IMR-90 (cell line): ENCODE measurements at regions not wholly inside any gene's neighbourhood (a gene's known extent, or its start where the extent isn't known, plus 50 kb on each side); places are given as distances from the start of the nearest gene placed in this dataset.

Experiments used
- ATAC-seq: fragments of 200-7000 bp; cut with Tn5 transposase; 2 replicates; pipeline ENCODE4 v1.9.1; 2020; ENCODE audit warnings: low read depth, mild to moderate bottlenecking, moderate library complexity
- BruUV-seq: library from RNA; stranded (reverse); fragments of 400-500 nt; replicated peaks from 2 replicates; lab custom pipeline; 2021; lab: Mats Ljungman, UMichigan
- CTCF ChIA-PET: fragments of 300-600 bp; formaldehyde crosslinking; extraction: SDS; loops from one replicate; lab custom pipeline; 2021; ENCODE audit warnings: antibody characterized with exemption; lab: Yijun Ruan, JAX
- POLR2A ChIA-PET: fragments of 300-600 bp; sonication (Branson Sonifier 250); formaldehyde crosslinking; loops from one replicate; lab custom pipeline; 2022; ENCODE audit warnings: antibody characterized with exemption; ENCODE audit not compliant: unreplicated experiment; lab: Charles Lee
- DNase-seq: peaks from one replicate; pipeline ENCODE4 v3.0.0; 2013
- H2AFZ ChIP-seq: replicated peaks from 2 replicates; pipeline ENCODE3; 2013; ENCODE audit warnings: low read length, mild to moderate bottlenecking; ENCODE audit not compliant: poor library complexity
- H2AK5ac ChIP-seq: 2 replicates; pipeline ENCODE4 v1.6.1; 2013; ENCODE audit warnings: low read depth, low read length, inconsistent platforms
- H2AK9ac ChIP-seq: replicated peaks from 2 replicates; pipeline ENCODE3; 2013; ENCODE audit warnings: mild to moderate bottlenecking, low read depth, low read length, moderate library complexity; ENCODE audit not compliant: poor library complexity
- H2BK120ac ChIP-seq: 2 replicates; pipeline ENCODE4 v1.6.1; 2013; ENCODE audit warnings: low read depth, low read length, inconsistent platforms
- H2BK15ac ChIP-seq: 3 replicates; pipeline ENCODE4 v1.6.1; 2013; ENCODE audit warnings: low read depth, low read length, inconsistent platforms
- H2BK20ac ChIP-seq: 2 replicates; pipeline ENCODE4 v1.6.1; 2013; ENCODE audit warnings: low read depth, mild to moderate bottlenecking, inconsistent platforms, low read length, moderate library complexity
- H2BK5ac ChIP-seq: 2 replicates; pipeline ENCODE4 v1.6.1; 2013; ENCODE audit warnings: mild to moderate bottlenecking, low read depth, low read length, inconsistent platforms; ENCODE audit not compliant: poor library complexity, severe bottlenecking
- H3K14ac ChIP-seq: replicated peaks from 2 replicates; pipeline ENCODE4 v1.6.1; 2013; ENCODE audit warnings: low read depth, low read length, inconsistent platforms
- H3K18ac ChIP-seq: 2 replicates; pipeline ENCODE4 v1.6.1; 2013; ENCODE audit warnings: low read depth, low read length, control low read depth
- H3K23ac ChIP-seq: 2 replicates; pipeline ENCODE4 v1.6.1; 2013; ENCODE audit warnings: low read depth, low read length, inconsistent platforms
- H3K27ac ChIP-seq: 2 replicates; pipeline ENCODE4 v1.5.1; 2013; ENCODE audit warnings: mild to moderate bottlenecking, control low read depth, low read length; ENCODE audit not compliant: insufficient read depth
- H3K27me3 ChIP-seq: 2 replicates; pipeline ENCODE4 v1.6.1; 2013; ENCODE audit warnings: low read length; ENCODE audit not compliant: control insufficient read depth, insufficient read depth
- H3K36me3 ChIP-seq: 2 replicates; pipeline ENCODE4 v1.6.1; 2013; ENCODE audit warnings: low read length, mixed read lengths; ENCODE audit not compliant: control insufficient read depth, insufficient read depth
- H3K4ac ChIP-seq: 2 replicates; pipeline ENCODE4 v1.6.1; 2013; ENCODE audit warnings: low read depth, low read length, inconsistent platforms
- H3K4me1 ChIP-seq: 2 replicates; pipeline ENCODE4 v1.6.1; 2013; ENCODE audit warnings: low read length, mixed read lengths; ENCODE audit not compliant: control insufficient read depth, insufficient read depth
- H3K4me2 ChIP-seq: 2 replicates; pipeline ENCODE4 v1.6.1; 2013; ENCODE audit warnings: low read depth, mild to moderate bottlenecking, control low read depth, low read length, moderate library complexity
- H3K4me3 ChIP-seq: 2 replicates; pipeline ENCODE4 v1.5.1; 2013; ENCODE audit warnings: low read depth, mild to moderate bottlenecking, control low read depth, low read length, moderate library complexity; ENCODE audit not compliant: insufficient read depth
- H3K56ac ChIP-seq: 2 replicates; pipeline ENCODE4 v1.6.1; 2013; ENCODE audit warnings: low read length, inconsistent platforms; ENCODE audit not compliant: insufficient read depth; ENCODE audit errors: extremely low read depth
- H3K79me1 ChIP-seq, 2 experiments: 2 replicates each; pipeline ENCODE4 v1.6.1; 2013; ENCODE audit warnings: low read length in 2 of 2, inconsistent platforms in 1 of 2, low read depth in 1 of 2
- H3K9ac ChIP-seq: 2 replicates; pipeline ENCODE4 v1.6.1; 2013; ENCODE audit warnings: low read depth, low read length, control low read depth
- H3K9me1 ChIP-seq: 2 replicates; pipeline ENCODE4 v1.6.1; 2013; ENCODE audit warnings: low read length, inconsistent platforms; ENCODE audit not compliant: insufficient read depth
- H3K9me3 ChIP-seq: 2 replicates; pipeline ENCODE4 v1.6.1; 2013; ENCODE audit warnings: low read length; ENCODE audit not compliant: control insufficient read depth, insufficient read depth
- H4K20me1 ChIP-seq: 2 replicates; pipeline ENCODE4 v1.6.1; 2013; ENCODE audit warnings: low read length, inconsistent platforms; ENCODE audit not compliant: insufficient read depth
- H4K5ac ChIP-seq: 2 replicates; pipeline ENCODE4 v1.6.1; 2013; ENCODE audit warnings: mild to moderate bottlenecking, low read depth, low read length, control low read depth
- H4K8ac ChIP-seq, 2 experiments: 2 replicates each; pipeline ENCODE4 v1.6.1; 2013; ENCODE audit warnings: low read depth in 2 of 2, low read length in 2 of 2, control low read depth in 1 of 2, inconsistent platforms in 1 of 2
- H4K91ac ChIP-seq: 2 replicates; pipeline ENCODE4 v1.6.1; 2013; ENCODE audit warnings: low read depth, low read length, inconsistent platforms; ENCODE audit not compliant: insufficient read depth
- BHLHE40 ChIP-seq: fragments of 150-350 bp; IDR thresholded peaks from 2 replicates; pipeline ENCODE4 v1.6.1; 2016; ENCODE audit warnings: mild to moderate bottlenecking, low read depth, low read length
- CEBPB ChIP-seq: IDR thresholded peaks from 2 replicates; pipeline ENCODE4 v1.6.1; 2012; ENCODE audit warnings: low read depth, low read length, improper control_type of control experiment
- CHD1 ChIP-seq: IDR thresholded peaks from 2 replicates; pipeline ENCODE4 v1.6.1; 2012; ENCODE audit warnings: low read depth, low read length, improper control_type of control experiment
- FOS ChIP-seq: fragments of 150-350 bp; IDR thresholded peaks from 2 replicates; pipeline ENCODE4 v1.6.1; 2016; ENCODE audit warnings: low read depth, low read length
- MAFK ChIP-seq: IDR thresholded peaks from 2 replicates; pipeline ENCODE4 v1.6.1; 2012; ENCODE audit warnings: low read depth, low read length, improper control_type of control experiment
- MAZ ChIP-seq: IDR thresholded peaks from 2 replicates; pipeline ENCODE4 v1.6.1; 2012; ENCODE audit warnings: low read depth, mild to moderate bottlenecking, low read length, improper control_type of control experiment, moderate library complexity, borderline replicate concordance
- MXI1 ChIP-seq: IDR thresholded peaks from 2 replicates; pipeline ENCODE4 v1.6.1; 2012; ENCODE audit warnings: low read depth, mild to moderate bottlenecking, low read length, moderate library complexity, borderline replicate concordance
- NFE2L2 ChIP-seq: fragments of 150-350 bp; IDR thresholded peaks from 2 replicates; pipeline ENCODE4 v1.6.1; 2016; ENCODE audit warnings: low read depth, mild to moderate bottlenecking, low read length
- POLR2A ChIP-seq: IDR thresholded peaks from 2 replicates; pipeline ENCODE4 v1.6.1; 2012; ENCODE audit warnings: mild to moderate bottlenecking, low read depth, low read length
- RAD21 ChIP-seq: IDR thresholded peaks from 2 replicates; pipeline ENCODE4 v1.6.1; 2012; ENCODE audit warnings: low read length, improper control_type of control experiment
- RCOR1 ChIP-seq: IDR thresholded peaks from 2 replicates; pipeline ENCODE4 v1.6.1; 2012; ENCODE audit warnings: mild to moderate bottlenecking, low read length, improper control_type of control experiment; ENCODE audit not compliant: insufficient replicate concordance
- RFX5 ChIP-seq: IDR thresholded peaks from 2 replicates; pipeline ENCODE4 v1.8.0; 2012; ENCODE audit warnings: low read depth, mild to moderate bottlenecking, low read length, moderate library complexity
- SMC3 ChIP-seq: fragments of 150-350 bp; IDR thresholded peaks from 2 replicates; pipeline ENCODE4 v1.6.1; 2016; ENCODE audit warnings: low read depth, mild to moderate bottlenecking, antibody characterized with exemption, low read length, moderate library complexity
- WGBS, 2 experiments: methylation state at CpG; one replicate each; pipeline versions ENCODE4 v1.1.5 to v1.1.7; 2013; ENCODE audit warnings: missing lambda C conversion rate in 2 of 2; ENCODE audit not compliant: insufficient read length in 1 of 2; ENCODE audit errors: extremely low coverage in 2 of 2; 5-methylcytosine and 5-hydroxymethylcytosine counted together
- dilution Hi-C: fragments of 300-500 bp; cut with HindIII; formaldehyde crosslinking; loops from one replicate; pipeline ENCODE4 v1.14.3; 2018; ENCODE audit warnings: low sequenced_read_pairs; ENCODE audit not compliant: unreplicated experiment
- in situ Hi-C: fragments of 300-500 bp; cut with MboI; formaldehyde crosslinking; loops from 3 replicates; pipeline ENCODE4 v1.14.3; 2019; ENCODE audit warnings: low sequenced_read_pairs, inconsistent platforms, mixed read lengths
- intact Hi-C: fragments of 100-400 bp; cut with micrococcal nuclease; formaldehyde crosslinking; loops from 2 replicates; pipeline ENCODE4 v1.10.0; 2022
- TF ChIP-seq, protein P1 (sequence below): fragments of 150-350 bp; IDR thresholded peaks from 2 replicates; pipeline ENCODE4 v1.6.1; 2016; ENCODE audit warnings: low read depth, mild to moderate bottlenecking, low read length, moderate library complexity, borderline replicate concordance
- TF ChIP-seq, protein P2 (sequence below): conservative IDR thresholded peaks from 2 replicates; pipeline ENCODE4 v1.5.1; 2012; ENCODE audit warnings: mild to moderate bottlenecking, low read depth, low read length, improper control_type of control experiment
- TF ChIP-seq, protein P3 (sequence below): fragments of 150-350 bp; IDR thresholded peaks from 2 replicates; pipeline ENCODE4 v1.6.1; 2017; ENCODE audit warnings: mild to moderate bottlenecking, antibody characterized with exemption, low read length, low read depth

DNA sequence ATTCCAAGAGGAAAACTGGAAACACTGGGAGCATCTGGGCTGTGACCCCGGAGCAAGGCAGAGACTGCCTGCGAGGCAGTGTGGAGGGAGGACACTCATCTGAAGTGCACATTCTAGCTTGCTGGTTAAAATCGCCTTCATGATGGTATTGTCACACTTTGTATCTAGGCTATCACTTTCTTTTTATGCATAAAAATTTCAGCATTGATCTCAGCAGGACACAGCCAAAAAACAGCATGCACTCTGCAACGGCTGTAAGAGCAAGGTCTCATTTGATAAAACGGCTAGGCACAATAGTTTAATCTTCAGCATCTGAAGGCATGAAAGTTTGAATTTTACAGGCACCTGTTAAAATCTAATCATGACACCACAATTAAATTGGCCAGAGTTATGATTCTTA is 110.8 kb upstream of the IRX1 start:
- no peak overlapping the region for H3K56ac ChIP-seq

More for the DNA sequence above, 110.8 kb upstream of the IRX1 start:
- Histone ChIP-seq H3K9ac (no peak overlapping the region), H4K5ac (no peak overlapping the region), H3K14ac (no peak overlapping the region), H3K4me1 (no peaks in the 10 kb centered on the region), H3K79me1 (no peaks in the 10 kb centered on the region), H3K4ac (no peak overlapping the region), H2BK20ac (no peak overlapping the region), H2BK15ac (no peak overlapping the region), H3K9me1 (no peaks in the 10 kb centered on the region), H3K4me3 (no peak overlapping the region), H3K9me3 (peaks cover 26% of the 10 kb centered on the region), H4K91ac (no peak overlapping the region), H3K18ac (no peak overlapping the region), H4K8ac (no peak overlapping the region), H3K23ac (no peak overlapping the region), H2AK9ac (no peak overlapping the region), H2BK120ac (no peak overlapping the region), H3K4me2 (no peak overlapping the region), H3K27ac (no peak overlapping the region), H4K20me1 (no peaks in the 10 kb centered on the region), H3K36me3 (no peaks in the 10 kb centered on the region), H2BK5ac (no peak overlapping the region), H2AFZ (no peak overlapping the region), H3K27me3 (no peaks in the 10 kb centered on the region), H2AK5ac (no peak overlapping the region)
- in situ Hi-C loops: no loop called here
- TF ChIP-seq, protein P1, sequence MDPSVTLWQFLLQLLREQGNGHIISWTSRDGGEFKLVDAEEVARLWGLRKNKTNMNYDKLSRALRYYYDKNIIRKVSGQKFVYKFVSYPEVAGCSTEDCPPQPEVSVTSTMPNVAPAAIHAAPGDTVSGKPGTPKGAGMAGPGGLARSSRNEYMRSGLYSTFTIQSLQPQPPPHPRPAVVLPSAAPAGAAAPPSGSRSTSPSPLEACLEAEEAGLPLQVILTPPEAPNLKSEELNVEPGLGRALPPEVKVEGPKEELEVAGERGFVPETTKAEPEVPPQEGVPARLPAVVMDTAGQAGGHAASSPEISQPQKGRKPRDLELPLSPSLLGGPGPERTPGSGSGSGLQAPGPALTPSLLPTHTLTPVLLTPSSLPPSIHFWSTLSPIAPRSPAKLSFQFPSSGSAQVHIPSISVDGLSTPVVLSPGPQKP: no peak
- no peak for TF ChIP-seq MXI1
- TF ChIP-seq, protein P2, sequence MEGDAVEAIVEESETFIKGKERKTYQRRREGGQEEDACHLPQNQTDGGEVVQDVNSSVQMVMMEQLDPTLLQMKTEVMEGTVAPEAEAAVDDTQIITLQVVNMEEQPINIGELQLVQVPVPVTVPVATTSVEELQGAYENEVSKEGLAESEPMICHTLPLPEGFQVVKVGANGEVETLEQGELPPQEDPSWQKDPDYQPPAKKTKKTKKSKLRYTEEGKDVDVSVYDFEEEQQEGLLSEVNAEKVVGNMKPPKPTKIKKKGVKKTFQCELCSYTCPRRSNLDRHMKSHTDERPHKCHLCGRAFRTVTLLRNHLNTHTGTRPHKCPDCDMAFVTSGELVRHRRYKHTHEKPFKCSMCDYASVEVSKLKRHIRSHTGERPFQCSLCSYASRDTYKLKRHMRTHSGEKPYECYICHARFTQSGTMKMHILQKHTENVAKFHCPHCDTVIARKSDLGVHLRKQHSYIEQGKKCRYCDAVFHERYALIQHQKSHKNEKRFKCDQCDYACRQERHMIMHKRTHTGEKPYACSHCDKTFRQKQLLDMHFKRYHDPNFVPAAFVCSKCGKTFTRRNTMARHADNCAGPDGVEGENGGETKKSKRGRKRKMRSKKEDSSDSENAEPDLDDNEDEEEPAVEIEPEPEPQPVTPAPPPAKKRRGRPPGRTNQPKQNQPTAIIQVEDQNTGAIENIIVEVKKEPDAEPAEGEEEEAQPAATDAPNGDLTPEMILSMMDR: no peak
- no peak for TF ChIP-seq CEBPB
- no peak for TF ChIP-seq SMC3
- TF ChIP-seq, protein P3, sequence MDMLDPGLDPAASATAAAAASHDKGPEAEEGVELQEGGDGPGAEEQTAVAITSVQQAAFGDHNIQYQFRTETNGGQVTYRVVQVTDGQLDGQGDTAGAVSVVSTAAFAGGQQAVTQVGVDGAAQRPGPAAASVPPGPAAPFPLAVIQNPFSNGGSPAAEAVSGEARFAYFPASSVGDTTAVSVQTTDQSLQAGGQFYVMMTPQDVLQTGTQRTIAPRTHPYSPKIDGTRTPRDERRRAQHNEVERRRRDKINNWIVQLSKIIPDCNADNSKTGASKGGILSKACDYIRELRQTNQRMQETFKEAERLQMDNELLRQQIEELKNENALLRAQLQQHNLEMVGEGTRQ: no peak
- no peak for TF ChIP-seq BHLHE40
- no peak for TF ChIP-seq RAD21
- no peak for TF ChIP-seq POLR2A
- TF ChIP-seq MAZ: no peak
- no peak for TF ChIP-seq CHD1
- TF ChIP-seq RCOR1: no peak
- no peak for TF ChIP-seq RFX5
- no peak for TF ChIP-seq FOS
- no peak for TF ChIP-seq NFE2L2
- TF ChIP-seq MAFK: no peak
- CTCF ChIA-PET: no interaction called here
- no CpG with 5 or more reads among the region's 5 CpGs for WGBS, 2 experiments
- DNase-seq: no peak
- BruUV-seq: no TSS peak
- POLR2A ChIA-PET: no interaction called here
- intact Hi-C loops: no loop called here
- no peak for ATAC-seq
- dilution Hi-C loops: no loop called here
